B cell (primary cell): ENCODE measurements at regions not wholly inside any gene's neighbourhood (a gene's known extent, or its start where the extent isn't known, plus 50 kb on each side); places are given as distances from the start of the nearest gene placed in this dataset.

Source experiments
- CTCF ChIP-seq: fragments of 200-600 bp; IDR thresholded peaks from one replicate; pipeline ENCODE4 v1.8.0; 2022; ENCODE audit warnings: antibody characterized with exemption, mild to moderate bottlenecking
- EZH2 ChIP-seq: IDR thresholded peaks from 2 replicates; pipeline ENCODE4 v1.6.1; 2012; ENCODE audit warnings: borderline replicate concordance, low read depth, mild to moderate bottlenecking, moderate library complexity, low read length; ENCODE audit not compliant: insufficient read depth, poor library complexity, severe bottlenecking

GRCh38 chrX:33379839-33380238 is 168.5 kb upstream of the DMD start:
- TF ChIP-seq EZH2 (no peak), CTCF (no peak)
